GM19397 (cell line): ENCODE measurements at regions not wholly inside any gene's neighbourhood (a gene's known extent, or its start where the extent isn't known, plus 50 kb on each side); places are given as distances from the start of the nearest gene placed in this dataset.
"Not testable (repeated sequence)": the region's sequence is repeated elsewhere in the genome, so short reads cannot be mapped to it uniquely, and the experiment has no call there.

Experiments used
- ATAC-seq: cut with Tn5 transposase; IDR thresholded peaks from one replicate; pipeline ENCODE4 v1.9.1; 2021; ENCODE audit warnings: mild to moderate bottlenecking, moderate library complexity; ENCODE audit not compliant: unreplicated experiment

DNA sequence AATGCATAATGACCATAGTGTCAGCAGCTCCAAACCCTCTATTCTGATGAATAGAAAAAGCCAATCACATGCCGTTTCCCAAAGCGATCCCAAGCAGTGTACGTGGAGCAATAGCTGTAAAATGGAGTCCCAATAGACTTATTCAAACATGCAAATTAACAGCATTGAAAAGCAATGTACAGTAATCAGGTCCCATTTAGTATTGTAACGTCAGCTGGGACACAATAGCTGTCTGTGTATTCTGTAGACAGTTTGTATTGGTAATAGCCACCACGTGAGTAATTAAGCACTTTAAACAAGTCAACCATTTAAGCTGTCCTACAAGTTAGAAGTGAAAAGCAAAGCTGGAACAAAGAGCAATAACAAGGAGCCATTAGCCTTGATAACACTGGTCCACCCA, 698.2 kb downstream of the PCDH17 start:
- ATAC-seq, result no peak

DNA sequence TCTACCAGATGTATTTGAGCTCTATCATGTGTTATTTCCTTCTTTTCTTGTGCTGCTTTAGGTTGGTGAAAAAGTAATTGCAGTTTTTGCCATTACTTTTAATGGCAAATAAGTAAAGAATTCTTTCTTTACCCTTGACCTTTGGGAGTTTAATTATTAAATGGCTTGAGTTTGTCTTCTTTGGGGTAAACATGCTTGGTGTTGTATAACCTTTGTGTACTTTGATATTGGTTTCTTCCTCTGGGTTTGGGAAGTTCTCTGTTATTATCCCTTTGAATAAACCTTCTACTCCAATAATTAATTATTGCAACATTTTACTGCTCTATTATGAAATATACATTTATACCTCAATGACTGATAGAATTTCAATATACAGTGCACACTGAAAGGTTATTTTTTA, 709.4 kb downstream of the PCDH17 start:
- no peak for ATAC-seq

DNA sequence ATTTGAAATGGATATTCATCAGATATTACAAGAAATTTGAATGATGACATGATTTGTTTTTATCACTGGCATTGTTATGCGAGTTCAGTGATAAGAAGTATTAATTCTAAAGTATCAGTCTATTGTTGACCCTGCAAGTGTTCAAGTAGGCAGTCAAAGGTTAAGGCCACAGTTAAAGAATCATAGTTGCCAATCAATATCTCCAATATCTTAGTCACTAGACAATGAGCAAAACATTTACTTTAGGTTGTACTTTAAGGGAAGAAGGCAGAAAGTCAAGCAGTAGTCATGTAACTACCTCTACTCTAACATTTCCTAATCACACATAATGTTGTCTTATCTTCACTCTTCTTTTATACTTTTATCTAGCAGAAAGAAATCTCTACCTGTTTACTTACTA, 709.8 kb downstream of the PCDH17 start:
- no peak for ATAC-seq

DNA sequence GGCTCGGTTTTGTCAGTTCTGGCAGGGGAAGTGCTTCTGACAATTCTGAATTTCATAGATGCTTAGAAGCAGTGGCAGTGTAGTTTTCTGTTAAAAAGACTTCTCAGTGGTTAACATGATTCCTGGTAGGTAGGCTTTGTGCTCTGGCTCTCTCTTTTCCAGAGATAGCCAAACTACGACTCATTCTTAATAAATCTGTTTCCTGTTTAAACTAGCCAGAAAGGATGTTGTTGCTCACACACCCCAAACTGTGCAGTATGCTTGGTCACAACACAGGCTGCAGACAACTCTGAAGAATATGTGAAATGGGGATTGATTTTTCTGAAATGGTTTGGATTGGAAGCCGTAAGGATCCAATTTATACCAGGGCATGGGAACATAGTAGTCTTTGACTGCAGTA, 711.5 kb downstream of the PCDH17 start:
- no peak for ATAC-seq

DNA sequence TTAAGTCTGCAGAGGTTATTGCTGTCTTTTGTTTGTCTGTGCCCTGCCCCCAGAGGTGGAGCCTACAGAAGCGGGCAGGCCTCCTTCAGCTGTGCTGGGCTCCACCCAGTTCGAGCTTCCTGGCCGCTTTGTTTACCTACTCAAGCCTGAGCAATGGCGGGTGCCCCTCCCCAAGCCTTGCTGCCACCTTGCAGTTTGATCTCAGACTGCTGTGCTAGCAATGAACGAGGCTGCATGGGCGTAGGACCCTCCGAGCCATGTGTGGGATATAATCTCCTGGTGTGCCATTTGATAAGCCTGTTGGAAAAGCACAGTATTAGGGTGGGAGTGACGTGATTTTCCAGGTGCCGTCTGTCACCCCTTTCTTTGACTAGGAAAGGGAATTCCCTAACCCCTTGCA, 720.6 kb downstream of the PCDH17 start:
- not testable (repeated sequence) for ATAC-seq

DNA sequence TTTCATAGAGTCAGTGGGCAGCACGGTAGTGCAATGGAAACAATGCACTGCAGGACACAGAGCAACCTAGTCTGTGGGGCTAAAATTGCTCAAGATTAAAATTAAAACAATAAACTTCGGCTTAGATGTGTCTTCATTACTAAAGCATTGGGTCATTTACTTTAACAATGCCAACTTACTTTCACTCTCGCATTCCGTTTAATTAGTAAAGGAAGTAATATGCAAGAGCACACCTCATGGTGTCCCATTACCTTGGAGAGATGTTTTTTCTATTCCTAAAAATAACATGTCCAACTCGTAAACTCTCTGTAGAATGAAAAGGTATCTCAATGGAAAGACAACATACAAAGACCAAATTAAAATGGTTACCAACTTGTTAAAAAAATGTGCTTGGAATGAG, 738.4 kb downstream of the PCDH17 start:
- no peak for ATAC-seq

DNA sequence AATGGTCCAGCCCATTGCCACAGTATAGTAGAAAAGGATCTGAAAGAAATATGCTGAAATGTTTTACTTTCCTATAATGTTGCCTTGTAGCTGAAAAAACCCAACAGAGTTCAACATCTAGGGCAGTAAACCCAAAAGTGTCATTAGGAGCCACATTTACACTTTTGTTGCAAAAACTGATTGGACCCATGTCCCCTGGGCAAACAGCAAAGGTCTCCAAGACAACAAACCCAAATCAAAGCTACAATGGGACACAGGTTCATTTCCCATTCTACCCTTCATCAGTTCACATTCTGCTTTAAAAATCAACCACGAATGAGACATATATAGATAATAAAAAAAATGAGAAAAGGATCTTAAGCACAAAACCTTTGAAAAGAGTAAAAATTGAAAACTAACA, 744.8 kb downstream of the PCDH17 start:
- ATAC-seq, result no peak

DNA sequence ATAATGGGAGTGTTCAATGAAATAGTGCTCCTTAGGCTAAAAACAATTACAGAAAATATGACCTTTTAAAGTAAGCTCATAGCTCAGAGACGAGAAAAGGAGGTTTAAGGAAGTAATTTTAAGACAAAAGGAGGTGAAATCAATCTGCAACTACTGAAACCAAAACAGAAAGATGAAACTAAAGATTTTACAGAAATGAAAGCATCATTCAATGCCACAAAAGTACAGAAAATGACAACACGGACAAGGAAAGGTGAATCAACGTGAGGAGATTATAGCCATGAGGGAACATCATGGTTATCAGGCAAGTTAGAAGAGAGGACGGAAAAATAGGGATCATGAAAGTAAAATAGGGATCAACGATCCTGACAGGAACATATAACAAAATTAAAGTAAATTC, 745.2 kb downstream of the PCDH17 start:
- ATAC-seq, result no peak

DNA sequence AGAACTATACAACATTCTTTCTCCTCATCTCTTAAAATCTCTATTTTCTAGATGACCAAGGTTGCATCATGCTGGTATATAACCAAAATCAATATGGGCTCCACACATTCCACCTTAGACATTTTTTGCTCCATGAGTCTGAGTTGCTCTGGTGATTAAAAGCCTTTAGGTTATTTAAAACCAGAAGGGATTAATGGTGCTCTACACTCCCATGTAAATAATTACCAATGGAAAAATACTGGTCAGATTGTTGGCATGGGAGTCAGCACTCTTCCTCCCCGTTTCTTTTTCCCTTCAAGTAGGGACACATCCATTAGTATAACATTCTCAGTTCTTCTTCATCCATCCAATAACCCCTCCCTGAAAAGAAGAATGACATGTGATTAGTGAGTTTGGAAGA, 747.7 kb downstream of the PCDH17 start:
- no peak for ATAC-seq

DNA sequence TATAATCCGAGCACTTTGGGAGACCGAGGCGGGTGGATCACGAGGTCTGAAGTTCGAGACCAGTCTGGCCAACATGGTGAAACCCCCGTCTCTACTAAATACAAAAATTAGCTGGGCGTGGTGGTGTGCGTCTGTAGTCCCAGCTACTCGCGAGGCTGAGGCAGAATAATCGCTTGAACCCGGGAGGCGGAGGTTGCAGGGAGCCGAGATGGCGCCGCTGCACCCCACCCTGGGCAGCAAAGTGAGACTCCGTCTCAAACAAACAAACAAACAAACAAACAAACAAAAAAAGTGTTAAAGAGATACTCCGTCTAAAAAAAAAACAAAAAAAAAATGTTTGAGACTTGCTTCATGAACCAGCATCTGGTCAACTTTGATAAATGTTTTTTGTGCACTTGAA, 753.8 kb downstream of the PCDH17 start:
- not testable (repeated sequence) for ATAC-seq

DNA sequence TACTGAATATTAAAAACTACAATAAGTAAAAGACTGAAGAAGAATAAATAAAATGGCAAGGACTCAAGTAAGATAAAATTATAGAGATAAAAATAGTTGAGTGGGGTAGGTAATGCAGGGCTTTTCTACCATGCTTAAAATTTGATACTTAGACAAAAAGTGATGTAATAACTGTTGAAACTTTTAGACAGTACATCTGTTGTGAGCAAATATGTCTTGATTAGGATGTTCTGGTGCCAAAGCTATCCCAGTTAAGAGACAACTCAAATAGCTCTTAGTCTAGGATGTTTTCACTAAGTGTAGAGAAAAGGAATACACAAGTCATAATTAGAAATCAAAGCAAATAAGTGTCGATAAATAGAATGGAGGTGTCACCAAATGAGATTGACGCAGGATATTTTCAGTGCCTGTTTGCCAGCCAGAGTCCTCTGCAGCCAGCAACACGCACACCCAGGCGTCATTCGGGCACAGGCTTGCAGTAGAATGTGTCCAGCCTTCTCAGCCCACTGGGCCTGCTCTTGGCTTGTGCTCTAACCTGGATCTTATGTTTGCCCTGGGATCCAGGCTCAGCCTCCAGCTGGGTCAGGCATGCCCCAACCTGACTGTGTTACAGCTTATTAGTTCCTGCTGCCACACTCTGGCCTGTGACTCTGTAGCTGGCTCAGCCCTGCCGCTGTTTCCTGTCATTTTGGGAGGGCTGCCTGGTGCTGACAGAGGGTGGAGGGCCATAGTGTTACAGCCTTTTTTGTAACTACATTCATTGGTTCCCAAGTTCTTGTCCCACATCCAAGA, 766.2 kb downstream of the PCDH17 start:
- ATAC-seq, result no peak

DNA sequence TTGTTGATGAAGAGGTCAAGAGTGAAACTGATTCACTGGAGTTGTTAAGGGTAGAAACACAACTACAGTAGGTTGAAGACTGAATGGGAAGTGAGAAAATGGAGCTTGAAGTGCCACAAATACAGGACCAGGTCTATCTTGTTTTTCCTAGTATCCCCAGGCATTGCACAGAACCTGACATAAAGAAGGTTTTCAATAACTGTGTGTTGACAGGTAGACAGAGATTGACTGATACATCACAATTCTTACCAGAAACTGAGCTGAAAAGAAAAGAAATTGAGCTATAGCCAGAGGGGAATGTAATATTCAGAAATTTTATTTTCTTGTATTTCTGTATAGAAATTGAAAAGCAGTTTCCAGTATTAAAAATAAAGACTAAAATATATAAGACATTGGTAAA, 767.7 kb downstream of the PCDH17 start:
- ATAC-seq, result no peak

DNA sequence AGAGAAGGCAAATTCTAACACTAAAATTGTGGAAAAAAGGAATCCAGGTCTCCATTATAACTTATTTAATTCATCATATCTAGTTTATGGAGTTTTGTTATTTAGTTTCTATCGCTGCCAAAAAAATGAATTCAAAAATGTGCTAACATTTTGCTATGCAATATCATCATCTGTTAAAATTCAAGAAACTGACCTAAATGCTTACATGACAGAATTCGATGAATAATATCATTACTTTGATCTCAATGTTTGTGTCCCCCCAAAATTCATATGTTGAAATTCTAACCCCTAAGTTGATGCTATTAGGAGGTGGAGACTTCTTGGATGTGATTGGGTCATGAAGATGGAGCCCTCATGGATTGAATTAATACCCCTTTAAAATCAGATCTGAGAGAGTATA, 775.0 kb downstream of the PCDH17 start:
- no peak for ATAC-seq

DNA sequence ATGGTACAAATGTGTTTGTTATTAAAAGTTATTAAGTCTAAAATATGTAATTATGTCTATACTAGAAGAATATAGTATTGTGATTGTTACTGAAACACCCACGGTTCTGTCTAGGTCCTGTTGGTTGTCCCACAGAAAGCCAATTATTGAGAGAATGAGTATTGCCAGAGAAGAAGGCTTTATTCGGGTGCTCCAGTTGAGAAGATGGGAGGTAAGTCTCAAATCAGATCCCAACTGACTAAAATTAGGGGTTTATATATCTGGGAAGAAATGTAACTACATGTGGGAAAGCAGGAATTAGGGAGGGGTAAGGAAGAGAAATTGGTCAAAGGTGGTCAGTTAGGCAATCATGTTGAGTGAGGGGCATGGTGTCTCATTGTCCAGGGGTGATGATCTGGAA, 798.4 kb downstream of the PCDH17 start:
- ATAC-seq, result no peak

DNA sequence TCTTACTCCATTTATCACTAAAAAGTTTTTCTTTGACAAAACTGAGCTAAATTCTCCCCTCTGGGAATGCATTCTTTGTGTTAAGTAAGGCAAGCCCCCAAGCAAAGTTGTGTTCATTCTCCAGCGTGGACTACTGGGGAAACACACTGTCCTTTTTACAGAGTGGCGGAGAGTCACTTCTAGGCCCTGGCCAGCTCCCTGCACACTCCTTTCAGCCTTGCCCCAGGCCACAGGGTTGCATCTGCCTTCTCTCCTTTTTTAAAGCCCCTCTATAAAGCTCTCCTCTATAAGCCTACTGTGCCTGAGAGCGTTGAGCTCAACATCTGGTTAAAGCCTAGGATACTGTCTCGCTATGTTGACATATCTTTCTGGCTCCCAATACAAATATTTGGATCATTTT, 803.4 kb downstream of the PCDH17 start:
- no peak for ATAC-seq

DNA sequence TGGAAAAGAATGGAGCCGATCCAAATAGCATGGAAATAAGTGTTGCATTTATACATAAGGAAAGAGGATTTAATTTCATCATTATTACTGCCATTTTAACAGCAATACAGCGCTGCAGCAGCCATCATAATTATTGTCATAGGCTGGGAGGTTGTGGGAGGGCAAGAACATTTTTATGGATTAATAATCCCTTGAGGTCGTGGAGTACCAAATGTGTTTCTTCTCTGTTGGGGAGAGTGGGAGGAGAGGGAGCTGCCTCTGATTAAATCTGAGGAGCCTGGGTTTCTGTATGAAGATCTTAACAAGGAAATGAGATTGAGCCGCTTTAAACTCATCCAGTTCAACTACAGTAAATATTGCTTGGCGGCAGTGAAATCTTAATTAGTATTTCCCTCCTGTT, 805.9 kb downstream of the PCDH17 start:
- ATAC-seq, result no peak

DNA sequence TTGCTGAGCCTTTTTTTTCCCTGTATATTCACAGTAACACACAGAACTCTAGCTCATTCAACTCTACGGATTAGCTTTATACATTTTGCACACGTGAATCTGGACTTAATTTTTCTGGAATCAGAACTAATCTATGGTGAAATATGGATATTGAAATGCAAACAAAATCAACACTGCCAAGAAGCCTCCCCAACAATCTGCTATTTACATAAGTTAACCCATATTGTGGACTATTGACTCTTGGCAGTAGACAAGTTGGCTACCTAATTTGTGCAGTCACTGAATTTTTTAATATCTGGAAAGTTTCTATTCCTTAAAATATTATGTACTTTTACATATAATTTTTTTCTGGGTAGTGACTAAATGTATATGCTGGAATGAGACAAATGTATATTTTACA, 815.4 kb downstream of the PCDH17 start:
- ATAC-seq, result no peak

DNA sequence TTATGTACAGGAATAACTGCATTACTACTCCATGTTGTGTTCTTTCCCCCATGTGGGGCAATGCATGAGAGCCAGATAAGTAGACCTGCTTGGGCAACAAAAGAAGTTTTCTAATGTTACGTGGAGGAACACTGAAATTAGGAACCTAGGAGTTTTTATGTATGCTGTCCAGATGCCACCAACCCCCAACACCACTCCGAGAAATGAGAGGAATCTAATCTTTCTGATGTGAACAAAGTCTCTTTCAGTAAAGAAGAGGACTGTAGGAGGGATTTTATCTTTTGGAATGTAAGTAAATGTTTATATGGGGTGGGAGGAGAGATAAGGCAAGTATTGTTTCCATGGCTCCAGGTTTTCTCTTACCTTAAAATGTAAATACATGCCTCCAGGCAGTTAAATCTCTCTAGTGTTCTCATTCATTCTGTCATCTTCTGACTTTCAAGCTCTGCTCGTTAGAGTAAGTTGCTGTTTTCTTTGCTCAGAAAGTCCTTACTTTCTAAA, 820.6 kb downstream of the PCDH17 start:
- ATAC-seq, result no peak

DNA sequence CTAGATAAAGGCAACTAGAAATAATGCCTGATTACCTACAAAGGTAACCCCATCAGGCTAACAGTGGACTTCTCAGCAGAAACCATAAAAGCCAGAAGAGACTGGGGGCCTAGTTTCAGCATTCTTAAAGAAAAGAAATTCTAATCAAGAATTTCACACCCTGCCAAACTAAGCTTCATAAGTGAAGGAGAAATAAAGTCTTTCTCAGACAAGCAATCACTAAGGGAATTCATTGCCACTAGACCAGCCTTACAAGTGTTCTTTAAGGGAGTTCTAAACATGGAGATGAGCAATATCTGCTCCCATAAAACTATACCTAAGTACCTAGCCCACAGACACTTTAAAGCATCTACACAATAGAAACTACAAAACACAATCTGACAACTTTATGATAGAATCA, 823.5 kb downstream of the PCDH17 start:
- no peak for ATAC-seq

DNA sequence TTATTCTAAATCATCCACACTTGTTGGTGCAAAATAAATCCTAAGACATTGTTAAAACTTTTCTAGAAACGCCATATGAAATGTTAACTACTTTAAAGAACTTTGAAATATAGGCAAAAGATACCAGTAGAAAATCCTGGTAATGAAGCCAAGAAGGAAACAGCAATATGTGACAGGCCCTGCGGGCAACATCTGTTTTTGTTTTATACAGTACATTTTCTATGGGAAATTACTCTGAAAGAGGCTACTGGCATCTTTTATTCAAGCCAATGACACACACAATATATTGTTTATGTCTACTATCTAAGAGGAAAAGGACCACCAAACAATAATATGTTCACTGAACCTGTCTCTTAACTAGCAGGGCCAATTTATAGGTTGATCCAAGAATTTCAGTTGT, 829.7 kb downstream of the PCDH17 start:
- ATAC-seq, result no peak

DNA sequence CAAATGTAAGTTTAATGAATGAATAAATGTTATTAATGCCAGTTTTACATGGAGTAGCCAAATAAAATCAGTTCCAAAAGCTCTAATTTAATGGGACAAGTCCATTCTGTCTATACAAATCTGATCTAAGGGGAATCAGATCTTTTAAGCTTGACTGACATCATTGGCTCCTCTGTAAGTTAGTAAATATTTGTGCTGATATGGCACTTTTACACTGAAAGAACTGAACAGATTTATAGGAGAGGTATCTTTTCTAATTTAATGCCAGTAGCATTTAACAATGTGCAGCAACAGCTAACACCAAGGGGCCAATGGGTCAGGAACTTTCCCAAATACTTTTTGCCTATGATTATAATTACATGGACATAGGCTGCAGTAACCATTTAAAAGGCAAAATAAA, 832.3 kb downstream of the PCDH17 start:
- no peak for ATAC-seq

DNA sequence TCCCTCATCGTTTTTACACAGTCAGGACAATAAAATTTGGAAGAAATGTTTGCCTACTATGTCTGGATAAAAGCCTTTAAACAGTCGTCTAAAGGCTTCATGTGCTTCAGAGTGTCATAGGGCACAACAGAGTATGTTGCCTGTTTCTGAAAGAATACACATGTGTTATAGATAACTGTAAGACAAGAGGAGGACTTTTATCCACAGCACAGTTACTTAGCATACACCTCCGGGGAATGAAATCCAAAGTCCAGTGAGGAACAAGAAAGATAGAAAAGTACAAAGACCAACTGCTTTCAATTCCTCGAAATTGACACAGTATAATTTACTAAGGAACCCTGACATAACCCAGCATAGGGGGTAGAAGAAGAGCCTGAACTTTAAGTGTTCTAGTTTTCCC, 835.6 kb downstream of the PCDH17 start:
- ATAC-seq, result no peak

DNA sequence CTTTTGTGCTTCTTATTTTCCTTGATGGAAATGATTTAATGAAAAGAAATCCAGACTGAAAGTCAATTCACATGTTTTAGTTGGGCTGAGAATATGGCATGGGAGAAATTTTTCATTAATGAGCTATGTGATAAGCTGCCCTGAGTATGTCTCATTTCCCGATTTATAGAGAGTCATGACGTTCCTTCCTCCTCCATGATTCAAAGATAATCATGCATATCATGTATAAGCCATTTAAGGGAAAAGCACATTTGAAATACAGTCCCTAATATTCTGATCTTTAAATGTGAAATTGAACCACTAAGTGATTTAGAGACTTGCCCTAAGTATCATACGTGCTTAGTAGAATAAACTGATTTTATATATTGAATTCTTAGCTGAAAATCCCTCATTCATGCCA, 840.9 kb downstream of the PCDH17 start:
- ATAC-seq, result no peak
